OCI-LY3 (cell line): ENCODE measurements at regions not wholly inside any gene's neighbourhood (a gene's known extent, or its start where the extent isn't known, plus 50 kb on each side); places are given as distances from the start of the nearest gene placed in this dataset.

ENCODE experiments used
- EZH2phosphoT487 ChIP-seq: fragments of 200-600 bp; shearing (Covaris generic); IDR thresholded peaks from 2 replicates; pipeline ENCODE4 v1.6.1; 2018; ENCODE audit warnings: antibody characterized with exemption, mixed run types, low read depth
- TF ChIP-seq, protein P1 (sequence below): fragments of 200-600, 300-600 bp; sonication (generic); IDR thresholded peaks from 2 replicates; pipeline ENCODE4 v1.5.1; 2014; ENCODE audit warnings: antibody characterized with exemption, low read length, low read depth

DNA sequence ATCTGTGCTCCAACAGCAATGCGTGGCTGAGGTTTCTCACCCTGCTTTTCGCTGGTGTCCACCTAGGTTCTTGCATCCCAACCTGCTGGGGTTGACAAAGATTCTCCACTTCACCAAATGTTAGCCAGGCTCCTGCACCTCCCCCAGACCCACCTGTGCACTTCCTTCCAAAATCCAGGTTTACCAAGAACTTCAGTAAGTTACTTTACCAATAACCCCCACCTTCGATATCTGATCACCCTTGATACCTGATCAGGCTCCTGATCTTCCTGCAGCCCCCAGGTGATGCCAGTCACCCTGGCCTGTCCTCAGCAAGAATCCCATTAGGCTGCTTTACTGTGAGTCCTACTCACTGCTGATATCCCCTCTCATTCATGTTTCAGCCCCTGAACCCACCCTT lies 1203.4 kb downstream of the TBC1D22A start:
- TF ChIP-seq, protein P1, sequence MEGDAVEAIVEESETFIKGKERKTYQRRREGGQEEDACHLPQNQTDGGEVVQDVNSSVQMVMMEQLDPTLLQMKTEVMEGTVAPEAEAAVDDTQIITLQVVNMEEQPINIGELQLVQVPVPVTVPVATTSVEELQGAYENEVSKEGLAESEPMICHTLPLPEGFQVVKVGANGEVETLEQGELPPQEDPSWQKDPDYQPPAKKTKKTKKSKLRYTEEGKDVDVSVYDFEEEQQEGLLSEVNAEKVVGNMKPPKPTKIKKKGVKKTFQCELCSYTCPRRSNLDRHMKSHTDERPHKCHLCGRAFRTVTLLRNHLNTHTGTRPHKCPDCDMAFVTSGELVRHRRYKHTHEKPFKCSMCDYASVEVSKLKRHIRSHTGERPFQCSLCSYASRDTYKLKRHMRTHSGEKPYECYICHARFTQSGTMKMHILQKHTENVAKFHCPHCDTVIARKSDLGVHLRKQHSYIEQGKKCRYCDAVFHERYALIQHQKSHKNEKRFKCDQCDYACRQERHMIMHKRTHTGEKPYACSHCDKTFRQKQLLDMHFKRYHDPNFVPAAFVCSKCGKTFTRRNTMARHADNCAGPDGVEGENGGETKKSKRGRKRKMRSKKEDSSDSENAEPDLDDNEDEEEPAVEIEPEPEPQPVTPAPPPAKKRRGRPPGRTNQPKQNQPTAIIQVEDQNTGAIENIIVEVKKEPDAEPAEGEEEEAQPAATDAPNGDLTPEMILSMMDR, result no peak
- TF ChIP-seq EZH2phosphoT487, result no peak
